HS-27A (cell line): ENCODE measurements at regions not wholly inside any gene's neighbourhood (a gene's known extent, or its start where the extent isn't known, plus 50 kb on each side); places are given as distances from the start of the nearest gene placed in this dataset.
"Not testable (repeated sequence)": the region's sequence is repeated elsewhere in the genome, so short reads cannot be mapped to it uniquely, and the experiment has no call there.

Experiments
- DNase-seq: peaks from one replicate; pipeline ENCODE4 v3.0.0-alpha.2; 2012; ENCODE audit warnings: low read depth, missing footprints

DNA sequence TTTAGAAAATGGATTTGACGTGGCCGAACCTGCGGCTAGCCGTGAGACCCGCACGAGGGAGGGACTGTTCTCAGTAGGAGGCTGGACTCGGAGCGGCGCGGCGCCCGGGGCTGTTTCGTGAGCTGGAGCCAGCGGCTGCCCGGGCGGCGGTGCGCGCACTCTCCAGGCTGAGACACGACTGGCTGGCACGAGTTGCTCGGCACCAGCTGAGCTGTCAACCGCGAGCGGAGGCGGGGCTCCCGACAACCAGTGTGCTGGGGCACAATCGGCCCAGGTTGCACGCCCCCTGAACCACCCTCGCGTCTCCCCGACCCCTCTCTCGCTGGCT lies 58.5 kb upstream of the NBPF26 start:
- not testable (repeated sequence) for DNase-seq

DNA sequence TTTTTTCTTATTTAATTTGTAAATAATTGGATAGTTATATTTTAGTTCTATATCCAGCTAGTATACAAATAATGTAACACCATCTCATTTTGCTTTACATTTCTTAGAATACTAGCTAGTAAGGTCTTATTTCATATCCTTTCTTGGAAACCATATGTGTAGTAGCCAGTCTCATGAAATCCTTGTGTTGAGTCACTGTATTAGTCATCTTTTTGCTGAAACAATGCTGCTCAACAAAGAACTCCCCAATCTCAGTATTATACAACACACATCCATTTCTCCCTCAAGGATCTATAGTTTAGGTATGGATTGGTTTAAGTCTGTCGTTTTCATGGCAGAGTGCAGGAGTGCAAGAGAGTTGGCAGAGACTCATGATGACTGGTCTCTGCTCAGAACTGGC lies 55.6 kb upstream of the NBPF26 start:
- not testable (repeated sequence) for DNase-seq
